ENCODE measurements at regions not wholly inside any gene's neighbourhood (a gene's known extent, or its start where the extent isn't known, plus 50 kb on each side); places are given as distances from the start of the nearest gene placed in this dataset.

DNA sequence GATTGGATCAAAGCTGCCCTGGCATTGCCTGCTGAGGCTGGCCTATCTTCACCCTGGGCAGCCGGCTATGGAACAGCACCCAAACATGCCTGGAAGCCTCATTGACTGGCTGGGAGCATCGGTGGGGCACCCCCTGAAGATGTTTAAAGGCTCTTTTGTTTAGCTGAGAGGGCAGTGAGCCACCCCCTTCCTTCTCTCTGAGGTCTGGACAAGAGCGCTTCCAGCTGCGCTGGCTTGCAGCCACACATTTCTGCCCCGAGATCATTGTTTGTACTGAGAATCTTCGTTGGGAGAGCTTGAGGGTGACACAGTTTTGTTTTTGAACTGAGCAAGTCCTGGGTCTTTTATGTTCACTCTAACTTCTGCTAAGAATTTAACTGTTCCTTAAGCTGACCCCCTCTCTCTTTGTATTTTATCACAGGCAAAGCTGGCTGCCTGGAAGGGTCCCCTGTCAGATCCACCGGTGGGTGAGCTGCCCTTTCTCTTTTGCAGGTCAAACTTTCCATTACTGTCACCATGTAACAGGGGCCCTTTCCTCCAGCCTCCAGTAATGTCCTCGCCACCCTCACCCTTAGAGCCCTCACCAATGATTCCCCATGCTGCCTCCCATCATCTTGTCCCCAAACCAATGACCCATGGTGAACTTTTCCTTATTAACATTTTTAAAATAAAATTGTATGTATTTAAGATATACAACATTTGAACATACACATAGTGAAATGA, 212.2 kb downstream of the KIF26A start:
- no peak for TF ChIP-seq POLR2A (IDR thresholded peaks at IDR 0.05)
- TF ChIP-seq, protein P1, sequence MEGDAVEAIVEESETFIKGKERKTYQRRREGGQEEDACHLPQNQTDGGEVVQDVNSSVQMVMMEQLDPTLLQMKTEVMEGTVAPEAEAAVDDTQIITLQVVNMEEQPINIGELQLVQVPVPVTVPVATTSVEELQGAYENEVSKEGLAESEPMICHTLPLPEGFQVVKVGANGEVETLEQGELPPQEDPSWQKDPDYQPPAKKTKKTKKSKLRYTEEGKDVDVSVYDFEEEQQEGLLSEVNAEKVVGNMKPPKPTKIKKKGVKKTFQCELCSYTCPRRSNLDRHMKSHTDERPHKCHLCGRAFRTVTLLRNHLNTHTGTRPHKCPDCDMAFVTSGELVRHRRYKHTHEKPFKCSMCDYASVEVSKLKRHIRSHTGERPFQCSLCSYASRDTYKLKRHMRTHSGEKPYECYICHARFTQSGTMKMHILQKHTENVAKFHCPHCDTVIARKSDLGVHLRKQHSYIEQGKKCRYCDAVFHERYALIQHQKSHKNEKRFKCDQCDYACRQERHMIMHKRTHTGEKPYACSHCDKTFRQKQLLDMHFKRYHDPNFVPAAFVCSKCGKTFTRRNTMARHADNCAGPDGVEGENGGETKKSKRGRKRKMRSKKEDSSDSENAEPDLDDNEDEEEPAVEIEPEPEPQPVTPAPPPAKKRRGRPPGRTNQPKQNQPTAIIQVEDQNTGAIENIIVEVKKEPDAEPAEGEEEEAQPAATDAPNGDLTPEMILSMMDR (IDR thresholded peaks at IDR 0.05) = no peak
- WGBS, 2 donors = 22 to 38% methylated on average over 8 of the region's 8 CpGs
- Histone ChIP-seq H3K4me1 (peaks cover 0 to 3% of the 10 kb centered on the region in 2 donors), H3K36me3 (no peaks in the 10 kb centered on the region), H3K9me3 (no peaks in the 10 kb centered on the region), H3K4me3 (replicated peaks in 1 of 3) (no peak overlapping the region), H3K27ac (no peak overlapping the region), H3K27me3 (no peaks in the 10 kb centered on the region)
- peak; percentile 31 to 32 for DNase-seq
- intact Hi-C loops (cut with DNase I) = no loop called here

DNA sequence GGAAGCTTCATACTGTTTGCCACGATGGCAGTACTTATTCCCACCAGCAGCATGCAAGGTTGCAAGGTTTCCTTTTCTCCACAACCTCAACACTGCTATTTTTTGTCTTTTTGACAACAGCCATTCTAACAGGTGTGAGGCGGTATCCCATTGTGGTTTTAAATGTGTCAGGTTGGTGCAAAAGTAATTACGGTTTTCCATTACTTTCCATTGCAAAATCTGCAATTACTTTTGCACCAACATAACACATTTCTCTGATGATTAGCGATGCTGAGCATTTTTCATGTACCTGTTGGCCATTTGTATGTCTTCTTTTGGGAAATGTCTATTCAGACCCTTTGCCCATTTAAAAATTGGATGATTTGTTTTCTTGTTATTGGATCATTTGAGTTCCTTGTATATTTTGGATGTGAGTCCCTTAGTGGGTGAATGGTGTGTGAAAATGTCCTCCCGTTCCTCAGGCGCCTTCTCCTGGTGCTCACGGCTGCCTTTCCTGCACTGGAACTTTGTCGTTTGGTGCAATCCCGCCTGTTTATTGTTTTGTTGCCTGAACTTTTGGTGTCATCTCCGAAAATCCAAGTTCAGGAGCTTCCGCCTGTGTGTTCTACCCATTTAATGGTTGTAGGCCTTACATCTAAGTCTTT, 213.6 kb downstream of the KIF26A start:
- 93 to 96% methylated on average over 11 of the region's 11 CpGs for WGBS, 2 donors
- intact Hi-C loops (cut with DNase I) = no loop called here
- no peaks in the 10 kb centered on the region for H3K27me3 ChIP-seq
- DNase-seq = no peak
- H3K36me3 ChIP-seq = no peaks in the 10 kb centered on the region
- no peaks in the 10 kb centered on the region for H3K9me3 ChIP-seq
- peaks cover 0 to 3% of the 10 kb centered on the region in 2 donors for H3K4me1 ChIP-seq
- H3K4me3 ChIP-seq (replicated peaks in 1 of 3) = no peak overlapping the region
- TF ChIP-seq POLR2A (IDR thresholded peaks at IDR 0.05) = no peak
- TF ChIP-seq, protein P1 (IDR thresholded peaks at IDR 0.05) = no peak
- H3K27ac ChIP-seq = no peak overlapping the region

- WGBS, 2 donors = 90 to 96% methylated on average over 11 to 13 of the region's 13 CpGs
- H3K9me3 ChIP-seq = no peaks in the 10 kb centered on the region
- DNase-seq = no peak
- no peak for TF ChIP-seq POLR2A (IDR thresholded peaks at IDR 0.05)
- TF ChIP-seq, protein P1 (IDR thresholded peaks at IDR 0.05) = no peak
- H3K27me3 ChIP-seq = no peaks in the 10 kb centered on the region
- H3K4me3 ChIP-seq (replicated peaks in 1 of 3) = no peak overlapping the region
- H3K4me1 ChIP-seq = peaks cover 0 to 3% of the 10 kb centered on the region in 2 donors
- intact Hi-C loops (cut with DNase I) = no loop called here
- no peak overlapping the region for H3K27ac ChIP-seq
- H3K36me3 ChIP-seq = no peaks in the 10 kb centered on the region
These were observed 214.3 kb downstream of the KIF26A start for GRCh38 chr14:104352493-104353220.

DNA sequence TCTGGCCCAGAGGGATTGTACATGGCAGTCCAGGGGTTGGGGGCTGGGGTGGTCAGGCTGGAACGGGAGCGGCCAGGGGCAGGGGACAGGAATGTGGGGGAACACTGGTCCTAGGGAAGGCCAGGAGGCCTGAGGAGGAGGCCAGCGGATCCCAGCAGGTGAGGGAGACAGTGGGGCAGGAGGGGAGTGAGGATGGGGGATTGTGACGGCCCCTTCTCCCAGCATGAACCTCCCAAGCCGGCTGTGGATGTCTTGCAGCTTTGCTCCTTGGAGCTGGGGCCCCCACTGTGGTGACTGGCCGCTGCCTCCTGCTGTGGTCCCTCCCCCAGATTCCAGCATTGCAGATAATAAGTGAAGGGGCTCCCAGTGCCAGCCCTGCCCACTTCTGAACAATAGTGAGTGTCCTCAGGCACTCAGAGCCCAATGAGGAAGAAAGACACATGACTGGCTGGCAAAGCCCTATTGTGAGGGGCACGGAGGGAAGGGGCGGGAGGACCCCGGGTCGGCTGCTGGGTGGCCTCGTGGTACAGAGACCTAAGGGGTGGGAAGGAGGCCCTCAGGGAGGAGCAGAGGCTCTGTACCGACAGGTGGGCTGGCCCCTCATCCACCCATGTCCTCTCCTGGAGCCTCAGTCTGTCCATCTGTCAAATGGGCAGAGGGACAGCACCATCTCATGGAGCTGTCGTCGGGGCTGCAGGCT, 215.0 kb downstream of the KIF26A start:
- H3K36me3 ChIP-seq = no peaks in the 10 kb centered on the region
- whole genome bisulfite sequencing, 2 donors = 80 to 89% methylated on average over 12 to 14 of the region's 14 CpGs
- intact Hi-C loops (cut with DNase I) = no loop called here
- no peak overlapping the region for H3K27ac ChIP-seq
- no peak for DNase-seq
- H3K4me3 ChIP-seq (replicated peaks in 1 of 3) = no peak overlapping the region
- H3K27me3 ChIP-seq = no peaks in the 10 kb centered on the region
- no peaks in the 10 kb centered on the region for H3K9me3 ChIP-seq
- no peak for TF ChIP-seq POLR2A (IDR thresholded peaks at IDR 0.05)
- TF ChIP-seq, protein P1 (IDR thresholded peaks at IDR 0.05) = no peak
- peaks cover 0 to 3% of the 10 kb centered on the region in 2 donors for H3K4me1 ChIP-seq
